ENCODE measurements at regions not wholly inside any gene's neighbourhood (a gene's known extent, or its start where the extent isn't known, plus 50 kb on each side); places are given as distances from the start of the nearest gene placed in this dataset.

GRCh38 chr13:71274923-71275608 lies 591.9 kb downstream of the DACH1 start:
- TF ChIP-seq CTCF (IDR thresholded peaks at IDR 0.05; ENCODE audit: borderline replicate concordance, extremely low read depth, low read length, poor library complexity, severe bottlenecking) (no peak), EZH2 (IDR thresholded peaks at IDR 0.05; ENCODE audit: borderline replicate concordance, low read depth, low read length, severe bottlenecking) (no peak)

Measured in DND-41 (cell line).